LNCaP clone FGC (cell line): ENCODE measurements at regions not wholly inside any gene's neighbourhood (a gene's known extent, or its start where the extent isn't known, plus 50 kb on each side); places are given as distances from the start of the nearest gene placed in this dataset.
"Not testable (repeated sequence)": the region's sequence is repeated elsewhere in the genome, so short reads cannot be mapped to it uniquely, and the experiment has no call there.

Experiments
- DNase-seq: peaks from one replicate; pipeline ENCODE4 v3.0.0-alpha.2; 2011; ENCODE audit warnings: low read depth
- H3K4me3 ChIP-seq: 2 replicates; pipeline ENCODE4 v1.5.1; 2011; ENCODE audit warnings: mild to moderate bottlenecking, low read depth, low read length, control low read depth
- CTCF ChIP-seq: IDR thresholded peaks from 2 replicates; pipeline ENCODE4 v1.5.1; 2012; ENCODE audit warnings: mild to moderate bottlenecking; ENCODE audit not compliant: control insufficient read depth, insufficient read depth; ENCODE audit errors: extremely low read depth

GRCh38 chr20:47843886-47844567, 58.7 kb upstream of the SULF2 start:
- DNase-seq, result no peak
- TF ChIP-seq CTCF, result no peak
- H3K4me3 ChIP-seq, result no peak overlapping the region

GRCh38 chr20:47842950-47843349, 57.7 kb upstream of the SULF2 start:
- not testable (repeated sequence) for DNase-seq, H3K4me3 ChIP-seq

- not testable (repeated sequence) for H3K4me3 ChIP-seq, DNase-seq
These were observed 56.7 kb upstream of the SULF2 start for GRCh38 chr20:47842004-47842403.

GRCh38 chr20:47836256-47836817, 51.1 kb upstream of the SULF2 start:
- not testable (repeated sequence) for DNase-seq, H3K4me3 ChIP-seq
